ENCODE measurements at regions not wholly inside any gene's neighbourhood (a gene's known extent, or its start where the extent isn't known, plus 50 kb on each side); places are given as distances from the start of the nearest gene placed in this dataset.

GRCh38 chr12:94750864-94751263 lies 100.5 kb upstream of the TMCC3 start:
- TF ChIP-seq CTCF (IDR thresholded peaks at IDR 0.05 in 8 of 11, conservative IDR thresholded peaks at IDR 0.05 in 3 of 11) (no peak), POLR2A (IDR thresholded peaks at IDR 0.05) (no peak), POLR2AphosphoS5 (IDR thresholded peaks at IDR 0.05) (no peak)
